Stimulated activated memory B cell treated with anti-CD40 and anti-IgM and Interleukin-4, amounts not matched to agents 10 μg/mL and 1 μg/mL and 100 μg/mL, for 72 hours (primary cell): ENCODE measurements at regions not wholly inside any gene's neighbourhood (a gene's known extent, or its start where the extent isn't known, plus 50 kb on each side); places are given as distances from the start of the nearest gene placed in this dataset.

Experiments used
- ATAC-seq: fragments of 150-1000 bp; cut with Tn5 transposase; 2 replicates; pipeline ENCODE4 v1.10.0; 2021
- H3K27ac Mint-ChIP-seq: one replicate; pipeline ENCODE4 v1.8.0; 2022; ENCODE audit warnings: mild to moderate bottlenecking, mixed read lengths
- H3K27me3 Mint-ChIP-seq: one replicate; pipeline ENCODE4 v1.8.0; 2022; ENCODE audit warnings: mixed read lengths
- H3K36me3 Mint-ChIP-seq: one replicate; pipeline ENCODE4 v1.8.0; 2022; ENCODE audit warnings: mixed read lengths
- H3K4me1 Mint-ChIP-seq: one replicate; pipeline ENCODE4 v1.8.0; 2022; ENCODE audit warnings: mixed read lengths
- H3K4me3 Mint-ChIP-seq: one replicate; pipeline ENCODE4 v1.8.0; 2022; ENCODE audit warnings: mild to moderate bottlenecking, moderate library complexity, mixed read lengths
- H3K9me3 Mint-ChIP-seq: one replicate; pipeline ENCODE4 v1.8.0; 2022; ENCODE audit warnings: mixed read lengths

DNA sequence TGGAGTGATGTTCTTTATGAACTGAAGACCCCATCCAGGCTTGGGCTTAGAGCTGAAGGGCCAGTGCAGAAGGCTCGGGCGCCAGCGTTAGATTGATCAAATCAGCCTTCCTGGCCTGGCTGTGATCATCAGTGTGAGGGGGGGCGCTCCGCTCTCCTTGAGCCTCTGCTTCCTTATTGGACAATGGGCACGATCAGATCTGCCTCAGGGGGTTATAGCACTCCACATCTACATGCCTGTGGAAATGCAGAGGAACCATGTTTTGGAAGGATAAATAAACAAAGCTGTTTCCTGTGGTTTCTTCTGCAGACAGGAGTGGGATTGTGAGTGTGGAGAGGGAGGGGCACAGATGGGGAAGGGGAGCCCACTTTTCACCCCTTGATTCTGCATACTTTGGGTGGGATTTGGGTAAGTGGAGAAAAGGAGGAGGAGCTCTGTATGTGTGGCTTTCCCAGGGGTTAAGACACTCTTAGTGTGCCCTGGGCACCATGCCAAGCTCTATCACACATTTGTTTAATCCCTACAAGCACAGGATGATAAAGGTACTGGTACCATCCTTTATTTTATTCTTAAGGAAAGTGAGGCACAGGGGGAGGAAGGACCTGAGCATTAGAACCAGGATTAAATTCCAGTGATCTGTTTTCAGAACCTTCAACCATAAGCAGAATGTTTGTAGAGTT is 150.5 kb downstream of the EN1 start:
- H3K4me3 Mint-ChIP-seq: no peak overlapping the region
- ATAC-seq: no peak
- H3K27me3 Mint-ChIP-seq: no peaks in the 10 kb centered on the region
- peaks cover 15% of the 10 kb centered on the region for H3K9me3 Mint-ChIP-seq
- no peaks in the 10 kb centered on the region for H3K4me1 Mint-ChIP-seq
- no peak overlapping the region for H3K27ac Mint-ChIP-seq
- H3K36me3 Mint-ChIP-seq: no peaks in the 10 kb centered on the region

DNA sequence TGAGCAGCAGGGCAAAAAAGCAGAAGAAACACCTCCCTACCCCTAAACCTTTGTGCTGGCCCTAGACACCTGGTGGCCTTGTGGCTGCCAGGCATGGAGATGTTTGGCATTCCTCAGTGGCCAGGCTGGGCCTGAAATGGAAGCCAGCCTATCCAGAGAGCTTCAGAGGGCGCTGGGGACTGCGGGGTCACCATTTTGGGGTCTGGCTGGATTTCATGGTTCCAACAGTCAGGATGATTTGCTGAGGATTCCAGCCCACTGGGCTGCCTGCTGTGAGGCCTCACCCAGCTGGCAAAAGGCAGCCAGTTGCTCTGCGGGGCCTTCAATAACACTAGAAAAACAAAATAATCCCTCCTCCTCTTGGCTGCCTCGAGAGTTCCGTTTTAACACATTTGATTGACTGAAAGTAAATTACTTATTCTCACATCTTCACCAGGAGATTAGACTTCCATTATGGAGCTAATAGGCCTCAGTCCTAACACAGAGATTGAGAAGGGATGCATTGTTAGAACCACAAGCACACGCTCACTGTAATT is 154.1 kb downstream of the EN1 start:
- Mint-ChIP-seq H3K4me3 (no peak overlapping the region), H3K27ac (no peak overlapping the region), H3K4me1 (no peaks in the 10 kb centered on the region), H3K9me3 (peaks cover 18% of the 10 kb centered on the region), H3K27me3 (no peaks in the 10 kb centered on the region), H3K36me3 (no peaks in the 10 kb centered on the region)
- no peak for ATAC-seq

DNA sequence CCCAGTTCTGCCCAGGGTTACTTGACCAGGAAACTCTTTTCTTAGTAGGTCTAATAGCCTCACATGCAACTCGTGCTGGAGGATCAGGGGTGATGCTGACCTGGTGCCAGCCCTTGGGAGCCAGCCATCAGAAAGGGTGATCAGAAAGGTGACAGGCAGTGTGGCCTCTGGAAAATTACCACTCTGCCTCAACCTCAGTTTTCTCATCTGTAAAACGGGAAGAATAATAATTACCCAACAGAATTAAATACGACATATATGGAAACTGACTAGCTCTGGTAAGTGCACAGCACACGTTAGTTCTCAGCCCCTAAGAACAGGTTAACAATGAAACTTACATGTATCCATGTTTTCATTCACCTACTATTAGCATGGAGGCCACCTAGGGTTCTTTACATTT is 157.6 kb downstream of the EN1 start:
- Mint-ChIP-seq H3K9me3 (peaks cover 6% of the 10 kb centered on the region), H3K36me3 (no peaks in the 10 kb centered on the region), H3K4me3 (no peak overlapping the region), H3K27me3 (no peaks in the 10 kb centered on the region), H3K27ac (no peak overlapping the region), H3K4me1 (no peaks in the 10 kb centered on the region)
- no peak for ATAC-seq

DNA sequence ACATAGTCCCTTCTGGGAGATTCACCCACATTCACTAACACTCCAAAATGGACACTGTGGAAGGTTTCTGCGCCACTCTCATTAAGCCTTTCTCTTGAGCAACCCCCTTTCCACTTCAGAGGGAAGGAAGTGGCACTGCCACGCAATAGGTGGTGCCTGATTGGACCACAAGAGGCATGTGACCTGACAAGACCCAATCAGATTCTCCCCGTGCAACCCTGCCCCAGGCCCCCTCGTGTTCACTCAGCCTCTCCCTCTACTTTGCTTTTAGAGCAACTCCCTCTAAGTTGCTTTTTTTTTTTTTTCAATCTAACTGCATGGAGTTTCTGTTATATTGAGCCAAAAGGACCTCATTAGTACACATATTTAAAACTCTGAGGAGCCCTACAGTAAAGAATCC is 158.0 kb downstream of the EN1 start:
- Mint-ChIP-seq H3K27ac (no peak overlapping the region), H3K4me1 (no peaks in the 10 kb centered on the region), H3K36me3 (no peaks in the 10 kb centered on the region), H3K9me3 (peaks cover 6% of the 10 kb centered on the region), H3K4me3 (no peak overlapping the region), H3K27me3 (no peaks in the 10 kb centered on the region)
- no peak for ATAC-seq

DNA sequence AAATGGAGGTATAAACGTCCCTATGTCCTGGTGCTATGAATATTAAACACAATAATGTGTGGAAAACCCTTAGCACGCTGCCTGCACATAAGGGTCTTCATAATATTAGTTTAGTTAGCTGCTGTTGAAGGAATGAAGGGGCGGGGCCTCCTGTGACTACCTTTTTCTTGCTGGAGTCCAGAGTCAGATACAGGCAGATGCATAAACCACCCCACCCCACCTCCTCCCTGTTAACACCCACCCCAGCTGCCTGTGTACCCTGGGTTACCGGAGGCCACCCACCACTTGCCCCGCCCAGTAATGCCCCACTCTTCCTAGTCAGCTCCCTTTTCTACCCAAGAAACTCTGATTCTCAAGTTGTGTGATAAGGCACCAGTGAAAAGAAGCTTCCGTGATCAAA is 158.4 kb downstream of the EN1 start:
- Mint-ChIP-seq H3K4me3 (no peak overlapping the region), H3K36me3 (no peaks in the 10 kb centered on the region), H3K27me3 (no peaks in the 10 kb centered on the region), H3K9me3 (peaks cover 6% of the 10 kb centered on the region), H3K27ac (no peak overlapping the region), H3K4me1 (no peaks in the 10 kb centered on the region)
- no peak for ATAC-seq

DNA sequence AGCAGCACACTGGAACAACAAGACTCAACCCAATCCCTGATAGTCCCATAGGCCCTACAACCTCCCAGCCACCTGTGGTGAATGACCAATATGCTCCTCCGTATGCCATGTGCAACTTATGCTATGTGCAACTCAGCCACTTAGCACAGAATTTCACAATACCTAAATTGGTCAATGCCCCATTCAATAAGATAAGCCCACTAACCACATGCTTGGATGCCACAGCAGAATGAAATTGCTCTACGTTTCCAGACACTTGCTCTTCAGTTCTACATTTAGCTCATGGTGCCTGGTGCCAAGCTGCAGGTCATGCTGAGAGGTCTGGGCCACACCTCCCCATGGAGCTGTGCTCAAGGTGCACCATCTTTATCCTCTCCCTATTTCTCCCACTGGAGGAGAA is 159.8 kb downstream of the EN1 start:
- peaks cover 6% of the 10 kb centered on the region for H3K9me3 Mint-ChIP-seq
- no peaks in the 10 kb centered on the region for H3K4me1 Mint-ChIP-seq
- no peak overlapping the region for H3K4me3 Mint-ChIP-seq
- no peak overlapping the region for H3K27ac Mint-ChIP-seq
- ATAC-seq: no peak
- no peaks in the 10 kb centered on the region for H3K27me3 Mint-ChIP-seq
- H3K36me3 Mint-ChIP-seq: no peaks in the 10 kb centered on the region

DNA sequence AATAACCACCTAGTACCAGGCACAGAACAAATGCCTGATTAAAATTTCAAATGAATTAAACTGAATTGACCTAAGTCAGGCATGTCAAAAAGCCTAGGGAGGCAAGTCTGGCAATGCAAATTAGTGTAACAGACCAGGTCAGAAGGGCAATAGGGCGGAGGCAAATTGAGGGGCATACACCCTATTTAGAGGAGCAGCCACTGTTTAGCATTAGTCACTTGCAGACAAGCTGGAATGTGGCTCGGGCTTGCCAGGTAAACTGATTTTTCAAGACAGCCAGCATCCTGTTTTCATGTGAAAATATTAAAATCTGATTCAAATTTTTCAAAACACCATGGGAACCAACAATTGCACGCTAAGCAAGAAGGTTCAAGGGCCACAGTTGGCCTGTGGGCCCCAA is 160.3 kb downstream of the EN1 start:
- H3K4me1 Mint-ChIP-seq: no peaks in the 10 kb centered on the region
- no peaks in the 10 kb centered on the region for H3K36me3 Mint-ChIP-seq

DNA sequence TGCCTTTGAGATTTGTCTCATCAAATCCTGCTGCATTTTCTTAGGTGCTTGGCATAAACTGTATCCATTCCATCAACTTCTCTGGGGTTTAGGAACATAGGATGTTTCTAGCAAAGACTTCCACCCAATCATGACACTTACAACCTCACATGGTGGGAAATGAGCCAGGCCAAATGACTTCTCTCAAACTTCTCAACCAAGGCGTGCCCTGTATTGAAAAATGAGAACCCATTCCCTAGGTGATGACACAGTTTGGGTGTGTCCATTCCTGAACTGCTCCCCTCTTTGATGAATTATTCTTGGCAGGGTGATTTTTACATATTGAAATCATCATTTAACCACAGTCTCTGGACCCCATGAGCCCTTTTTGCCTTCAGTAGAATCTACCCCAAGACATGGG is 161.1 kb downstream of the EN1 start:
- no peak for ATAC-seq
- no peak overlapping the region for H3K27ac Mint-ChIP-seq
- peaks cover 6% of the 10 kb centered on the region for H3K9me3 Mint-ChIP-seq
- H3K36me3 Mint-ChIP-seq: no peaks in the 10 kb centered on the region
- H3K4me1 Mint-ChIP-seq: no peaks in the 10 kb centered on the region
- no peak overlapping the region for H3K4me3 Mint-ChIP-seq
- H3K27me3 Mint-ChIP-seq: no peaks in the 10 kb centered on the region

More for the DNA sequence above, 160.3 kb downstream of the EN1 start:
- Mint-ChIP-seq H3K9me3 (peaks cover 6% of the 10 kb centered on the region), H3K27ac (no peak overlapping the region), H3K27me3 (no peaks in the 10 kb centered on the region), H3K4me3 (no peak overlapping the region)
- ATAC-seq: no peak

DNA sequence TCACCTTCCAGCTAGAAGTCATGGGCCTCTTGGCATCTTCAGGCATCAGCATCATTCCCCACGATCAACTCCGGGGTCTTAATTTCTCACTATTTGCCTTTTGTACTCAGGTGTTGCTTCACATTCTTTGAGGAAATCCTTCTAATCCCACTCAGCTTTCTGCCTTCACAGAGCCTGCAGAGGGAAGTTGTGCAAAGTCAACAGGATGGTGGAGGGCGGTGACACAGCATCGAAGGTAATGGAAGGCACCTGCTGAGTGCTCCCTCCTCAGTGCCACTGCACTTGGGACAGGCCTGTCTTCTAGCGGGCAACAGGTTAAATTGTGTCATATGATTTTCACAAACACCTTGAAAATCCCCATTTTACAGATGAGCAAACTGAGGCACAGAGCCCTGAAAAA is 164.0 kb downstream of the EN1 start:
- Mint-ChIP-seq H3K9me3 (no peaks in the 10 kb centered on the region), H3K4me1 (no peaks in the 10 kb centered on the region), H3K4me3 (no peak overlapping the region), H3K27me3 (no peaks in the 10 kb centered on the region), H3K36me3 (no peaks in the 10 kb centered on the region), H3K27ac (no peak overlapping the region)
- no peak for ATAC-seq

DNA sequence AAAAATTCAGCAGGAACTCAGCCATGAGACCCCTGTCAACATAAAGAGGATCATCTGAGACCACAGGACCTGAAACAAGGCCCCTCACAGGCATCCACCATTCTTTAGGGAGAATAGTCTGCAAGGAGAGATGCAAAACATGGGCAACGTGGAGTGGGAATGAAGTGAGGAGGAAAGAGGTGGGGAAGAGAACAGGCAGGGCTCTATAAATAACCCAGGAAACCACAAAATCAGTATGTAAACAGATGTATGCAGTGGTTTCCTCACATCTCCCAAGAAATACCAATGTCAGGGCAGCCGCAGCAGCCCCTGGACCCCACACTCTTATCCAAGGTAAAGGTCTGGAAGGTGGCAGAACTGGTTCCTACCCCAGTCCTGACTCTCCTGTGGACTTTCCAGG is 168.5 kb downstream of the EN1 start:
- no peak overlapping the region for H3K27ac Mint-ChIP-seq
- no peak overlapping the region for H3K4me3 Mint-ChIP-seq
- H3K27me3 Mint-ChIP-seq: no peaks in the 10 kb centered on the region
- no peaks in the 10 kb centered on the region for H3K4me1 Mint-ChIP-seq
- no peaks in the 10 kb centered on the region for H3K9me3 Mint-ChIP-seq
- H3K36me3 Mint-ChIP-seq: no peaks in the 10 kb centered on the region
- no peak for ATAC-seq

DNA sequence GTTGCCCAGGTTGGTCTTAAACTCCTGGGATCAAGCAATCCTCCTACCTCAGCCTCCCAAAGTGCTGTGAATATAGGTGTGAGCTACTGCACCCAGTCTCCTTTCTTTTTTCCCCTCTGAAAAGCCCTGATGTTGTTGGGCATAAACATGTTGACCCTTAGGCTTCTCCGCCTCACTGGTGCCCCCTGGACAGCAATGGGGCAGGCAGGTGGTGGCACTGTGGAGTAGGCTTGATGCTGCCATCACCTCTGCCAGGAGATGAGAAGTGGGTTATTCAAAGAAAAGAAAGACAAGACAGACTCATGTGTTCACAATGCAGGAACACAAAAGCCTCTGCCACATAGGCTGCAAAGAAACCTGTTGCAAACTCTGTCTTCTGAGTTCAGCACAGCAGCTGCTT is 169.9 kb downstream of the EN1 start:
- H3K4me3 Mint-ChIP-seq: no peak overlapping the region
- no peaks in the 10 kb centered on the region for H3K27me3 Mint-ChIP-seq
- H3K36me3 Mint-ChIP-seq: no peaks in the 10 kb centered on the region
- no peak for ATAC-seq
- H3K27ac Mint-ChIP-seq: no peak overlapping the region
- H3K4me1 Mint-ChIP-seq: no peaks in the 10 kb centered on the region
- H3K9me3 Mint-ChIP-seq: no peaks in the 10 kb centered on the region

DNA sequence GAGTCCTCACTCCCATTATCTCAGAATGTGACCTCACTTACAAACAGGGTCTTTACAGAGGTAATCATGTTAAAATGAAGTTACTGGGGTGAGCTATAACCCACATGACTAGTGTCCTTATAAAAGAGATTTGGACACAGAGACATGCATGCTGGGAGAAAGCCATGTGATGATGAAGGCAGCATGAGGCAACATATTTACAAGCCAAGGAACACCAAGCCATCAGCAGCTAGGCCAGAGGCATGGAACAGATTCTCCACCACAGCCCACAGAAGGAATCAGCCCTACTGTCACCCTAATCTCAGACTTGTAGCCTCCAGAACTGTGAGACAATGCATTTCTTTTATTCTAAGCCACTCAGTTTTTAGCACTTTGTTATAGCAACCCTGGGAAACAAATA is 171.9 kb downstream of the EN1 start:
- H3K36me3 Mint-ChIP-seq: no peaks in the 10 kb centered on the region
- H3K4me1 Mint-ChIP-seq: no peaks in the 10 kb centered on the region
- H3K9me3 Mint-ChIP-seq: no peaks in the 10 kb centered on the region
- no peak for ATAC-seq
- no peaks in the 10 kb centered on the region for H3K27me3 Mint-ChIP-seq
- no peak overlapping the region for H3K4me3 Mint-ChIP-seq
- H3K27ac Mint-ChIP-seq: no peak overlapping the region

DNA sequence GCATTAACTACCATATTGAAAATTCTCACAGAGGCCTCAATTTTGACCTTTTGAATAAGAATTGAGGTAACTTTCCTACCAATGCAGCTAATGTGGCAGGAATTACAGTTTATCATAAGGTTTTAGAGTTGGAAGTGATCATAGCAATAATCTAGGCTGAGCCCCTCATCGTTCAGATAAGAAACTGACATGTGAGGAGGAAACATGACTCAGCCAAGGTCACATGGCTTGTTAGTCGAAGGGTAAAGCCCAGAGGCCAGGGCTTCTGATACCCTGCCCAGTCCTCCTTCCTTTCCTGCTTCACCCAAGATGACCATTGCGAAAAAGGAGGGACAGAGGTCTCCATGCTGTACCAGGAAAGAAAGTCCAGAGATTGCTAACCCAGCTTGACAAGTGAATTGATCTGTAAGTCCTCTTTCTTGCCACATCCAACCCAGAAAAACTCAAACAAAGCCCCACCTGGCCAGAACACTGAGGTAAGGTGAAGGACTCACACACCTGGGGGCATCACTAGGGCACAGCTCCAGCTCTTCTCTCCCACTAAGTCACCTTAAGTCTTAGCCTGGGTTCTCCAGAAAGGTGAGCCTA is 174.8 kb downstream of the EN1 start:
- H3K9me3 Mint-ChIP-seq: no peaks in the 10 kb centered on the region
- no peaks in the 10 kb centered on the region for H3K36me3 Mint-ChIP-seq
- no peak overlapping the region for H3K4me3 Mint-ChIP-seq
- ATAC-seq: no peak
- H3K4me1 Mint-ChIP-seq: no peaks in the 10 kb centered on the region
- no peaks in the 10 kb centered on the region for H3K27me3 Mint-ChIP-seq
- no peak overlapping the region for H3K27ac Mint-ChIP-seq

DNA sequence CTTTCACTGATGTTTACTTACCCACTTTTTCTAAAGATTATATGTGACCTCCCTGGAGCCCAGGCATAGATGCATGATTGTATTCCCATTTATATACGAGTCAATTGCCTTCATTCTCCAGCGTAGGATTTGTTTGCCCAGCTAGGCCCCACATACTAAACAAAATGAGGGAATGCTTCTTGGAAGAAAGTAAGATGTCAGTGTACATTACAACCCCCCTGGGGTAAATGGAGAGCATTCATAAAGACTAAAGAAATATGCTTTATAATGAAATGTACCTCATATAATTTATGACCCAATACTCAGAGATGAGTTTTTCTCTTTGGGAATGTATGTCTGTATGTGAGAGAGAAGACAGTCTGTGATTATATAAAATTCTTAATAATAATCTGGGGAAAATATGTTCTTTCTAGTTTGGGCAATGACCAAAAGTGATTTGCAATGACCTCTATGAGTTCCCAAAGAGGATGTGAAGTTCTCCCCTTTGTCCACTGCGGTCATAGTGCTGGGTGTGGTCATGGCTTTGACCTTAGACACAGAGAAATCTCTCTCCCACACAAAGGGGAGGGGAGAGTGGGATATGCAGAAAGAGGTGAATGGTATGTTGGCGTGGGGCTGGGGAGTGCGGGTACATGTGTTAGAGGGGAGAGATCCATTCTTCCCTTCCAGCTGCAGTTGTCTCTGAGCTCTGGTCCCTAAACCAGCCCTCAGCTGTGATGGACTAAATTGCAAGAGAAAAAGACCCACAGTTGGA is 175.6 kb downstream of the EN1 start:
- Mint-ChIP-seq H3K36me3 (no peaks in the 10 kb centered on the region), H3K4me1 (no peaks in the 10 kb centered on the region), H3K27me3 (no peaks in the 10 kb centered on the region), H3K4me3 (no peak overlapping the region), H3K27ac (no peak overlapping the region), H3K9me3 (no peaks in the 10 kb centered on the region)
- no peak for ATAC-seq

DNA sequence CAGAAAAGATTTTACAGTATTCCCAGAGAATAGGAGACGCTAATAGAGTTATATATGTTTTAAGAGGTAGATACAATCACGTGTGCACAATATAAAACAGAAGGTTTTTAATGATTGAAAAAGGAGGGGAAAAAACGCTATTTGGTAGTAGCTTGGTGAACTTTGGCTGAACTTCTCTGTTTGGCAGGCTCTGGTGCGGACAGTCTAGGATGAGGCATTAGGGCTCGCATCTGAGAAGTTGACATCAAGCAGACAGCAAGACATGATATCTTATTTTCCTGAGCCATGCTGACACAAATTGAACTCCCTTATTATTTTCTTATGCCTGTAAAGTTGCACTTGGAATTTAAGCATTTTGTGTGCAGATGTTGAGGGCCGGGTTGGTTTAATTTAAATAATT is 176.6 kb downstream of the EN1 start:
- ATAC-seq: no peak
- no peaks in the 10 kb centered on the region for H3K9me3 Mint-ChIP-seq
- H3K27ac Mint-ChIP-seq: no peak overlapping the region
- H3K27me3 Mint-ChIP-seq: no peaks in the 10 kb centered on the region
- H3K36me3 Mint-ChIP-seq: no peaks in the 10 kb centered on the region
- H3K4me1 Mint-ChIP-seq: no peaks in the 10 kb centered on the region
- H3K4me3 Mint-ChIP-seq: no peak overlapping the region

DNA sequence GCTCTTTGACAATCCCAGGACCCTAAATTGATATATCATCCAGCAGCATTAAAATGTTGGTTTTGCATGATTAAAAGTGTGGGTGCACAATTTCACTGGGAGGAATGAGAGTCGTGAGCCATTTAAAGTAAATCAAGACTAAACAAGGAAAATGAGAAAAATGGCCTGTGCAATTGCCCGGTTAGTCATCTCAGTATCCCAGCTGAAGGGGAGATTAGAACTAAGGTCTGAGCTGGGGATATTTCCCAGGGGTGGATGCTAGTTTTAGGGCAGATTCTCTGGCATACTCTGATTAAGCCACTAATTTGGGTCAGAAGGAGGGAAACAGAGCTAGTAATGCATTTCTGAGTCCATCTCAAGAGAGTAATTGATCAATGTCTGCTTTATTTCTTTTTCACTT is 177.2 kb downstream of the EN1 start:
- H3K36me3 Mint-ChIP-seq: no peaks in the 10 kb centered on the region
- no peak overlapping the region for H3K4me3 Mint-ChIP-seq

More for the DNA sequence above, 177.2 kb downstream of the EN1 start:
- no peak for ATAC-seq
- Mint-ChIP-seq H3K4me1 (no peaks in the 10 kb centered on the region), H3K9me3 (no peaks in the 10 kb centered on the region), H3K27ac (no peak overlapping the region), H3K27me3 (no peaks in the 10 kb centered on the region)
